ENCODE measurements at regions not wholly inside any gene's neighbourhood (a gene's known extent, or its start where the extent isn't known, plus 50 kb on each side); places are given as distances from the start of the nearest gene placed in this dataset.
"Not testable (repeated sequence)": the region's sequence is repeated elsewhere in the genome, so short reads cannot be mapped to it uniquely, and the experiment has no call there.

- H3K4me1 ChIP-seq (ENCODE audit: control extremely low read depth in 1 of 4, control insufficient read depth in 4 of 4, insufficient read depth in 4 of 4, low read length in 3 of 4); POLR2A ChIA-PET; H3K36me3 ChIP-seq (ENCODE audit: control insufficient read depth in 4 of 4, insufficient read depth in 4 of 4, low read length in 3 of 4); H3K27ac ChIP-seq (ENCODE audit: insufficient read depth in 1 of 2, low read depth in 1 of 2, low read length in 2 of 2, poor library complexity in 1 of 2, severe bottlenecking in 2 of 2); DNase-seq; H3K4me3 ChIP-seq (ENCODE audit: control insufficient read depth in 1 of 7, extremely low read depth in 1 of 7, insufficient read depth in 4 of 7, low read depth in 2 of 7, low read length in 6 of 7): not testable (repeated sequence)
- H3K9me3 ChIP-seq (ENCODE audit: control extremely low read depth in 1 of 5, control insufficient read depth in 4 of 5, insufficient read depth in 2 of 5, low read depth in 1 of 5, low read length in 4 of 5) = peaks cover 0 to 14% (median 5%) of the 10 kb centered on the region in 5 experiments
- CTCF ChIA-PET = interaction anchor here (1.1 kb wide), 1 partner anchor 476 kb away, joined by 3 read pairs; no protein-coding TSS in a partner anchor
- 63% methylated on average over 27 of the region's 60 CpGs for WGBS (ENCODE audit: insufficient coverage)
- H3K27me3 ChIP-seq (replicated peaks in 2 of 5; ENCODE audit: control insufficient read depth in 4 of 5, insufficient read depth in 5 of 5, low read length in 4 of 5) = peaks cover 2 to 62% (median 14%) of the 10 kb centered on the region in 5 experiments
These were observed 180.4 kb upstream of the ZNF184 start for GRCh38 chr6:27653143-27653825.

GRCh38 chr6:27651371-27651732, 178.4 kb upstream of the ZNF184 start:
- H3K9me3 ChIP-seq (ENCODE audit: control extremely low read depth in 1 of 5, control insufficient read depth in 4 of 5, insufficient read depth in 2 of 5, low read depth in 1 of 5, low read length in 4 of 5) = peaks cover 0 to 14% (median 5%) of the 10 kb centered on the region in 5 experiments
- H3K4me3 ChIP-seq (ENCODE audit: control insufficient read depth in 1 of 7, extremely low read depth in 1 of 7, insufficient read depth in 4 of 7, low read depth in 2 of 7, low read length in 6 of 7) = no peak overlapping the region
- no peak overlapping the region for H3K27ac ChIP-seq (ENCODE audit: insufficient read depth in 1 of 2, low read depth in 1 of 2, low read length in 2 of 2, poor library complexity in 1 of 2, severe bottlenecking in 2 of 2)
- ChIA-PET CTCF (no interaction called here), POLR2A (no interaction called here)
- WGBS (ENCODE audit: insufficient coverage) = 36% methylated on average over 5 of the region's 7 CpGs
- peaks cover 2 to 71% (median 12%) of the 10 kb centered on the region in 5 experiments for H3K27me3 ChIP-seq (replicated peaks in 2 of 5; ENCODE audit: control insufficient read depth in 4 of 5, insufficient read depth in 5 of 5, low read length in 4 of 5)
- H3K36me3 ChIP-seq (ENCODE audit: control insufficient read depth in 4 of 4, insufficient read depth in 4 of 4, low read length in 3 of 4) = no peaks in the 10 kb centered on the region
- DNase-seq = no peak
- H3K4me1 ChIP-seq (ENCODE audit: control extremely low read depth in 1 of 4, control insufficient read depth in 4 of 4, insufficient read depth in 4 of 4, low read length in 3 of 4) = peaks cover 0 to 5% (median 1%) of the 10 kb centered on the region in 4 experiments

GRCh38 chr6:27650620-27651370, 177.9 kb upstream of the ZNF184 start:
- WGBS (ENCODE audit: insufficient coverage) = 8% methylated on average over 16 of the region's 17 CpGs
- POLR2A ChIA-PET = no interaction called here
- DNase-seq = peak; percentile 77 to 80 (median 77)

GRCh38 chr6:27644528-27644927, 171.6 kb upstream of the ZNF184 start:
- Histone ChIP-seq H3K36me3 (ENCODE audit: control insufficient read depth in 4 of 4, insufficient read depth in 4 of 4, low read length in 3 of 4) (no peaks in the 10 kb centered on the region), H3K27me3 (replicated peaks in 2 of 5; ENCODE audit: control insufficient read depth in 4 of 5, insufficient read depth in 5 of 5, low read length in 4 of 5) (peaks cover 2 to 55% (median 5%) of the 10 kb centered on the region in 5 experiments), H3K9me3 (ENCODE audit: control extremely low read depth in 1 of 5, control insufficient read depth in 4 of 5, insufficient read depth in 2 of 5, low read depth in 1 of 5, low read length in 4 of 5) (peaks cover 0 to 6% (median 0%) of the 10 kb centered on the region in 5 experiments), H3K4me1 (ENCODE audit: control extremely low read depth in 1 of 4, control insufficient read depth in 4 of 4, insufficient read depth in 4 of 4, low read length in 3 of 4) (no peaks in the 10 kb centered on the region), H3K27ac (ENCODE audit: insufficient read depth in 1 of 2, low read depth in 1 of 2, low read length in 2 of 2, poor library complexity in 1 of 2, severe bottlenecking in 2 of 2) (no peak overlapping the region), H3K4me3 (ENCODE audit: control insufficient read depth in 1 of 7, extremely low read depth in 1 of 7, insufficient read depth in 4 of 7, low read depth in 2 of 7, low read length in 6 of 7) (no peak overlapping the region)
- ChIA-PET POLR2A (no interaction called here), CTCF (interaction anchor here (0.6 to 1.4 kb wide), 2 partner anchors 18 to 694 kb away, joined by 3 read pairs; no protein-coding TSS in a partner anchor)
- DNase-seq = no peak
- 79% methylated on average over 6 of the region's 6 CpGs for WGBS (ENCODE audit: insufficient coverage)

More at GRCh38 chr6:27650620-27651370, 177.9 kb upstream of the ZNF184 start:
- H3K4me1 ChIP-seq (ENCODE audit: control extremely low read depth in 1 of 4, control insufficient read depth in 4 of 4, insufficient read depth in 4 of 4, low read length in 3 of 4) = peaks cover 0 to 5% (median 1%) of the 10 kb centered on the region in 4 experiments
- peaks cover 5 to 72% (median 12%) of the 10 kb centered on the region in 5 experiments for H3K27me3 ChIP-seq (replicated peaks in 2 of 5; ENCODE audit: control insufficient read depth in 4 of 5, insufficient read depth in 5 of 5, low read length in 4 of 5)
- no peaks in the 10 kb centered on the region for H3K36me3 ChIP-seq (ENCODE audit: control insufficient read depth in 4 of 4, insufficient read depth in 4 of 4, low read length in 3 of 4)
- peaks cover 0 to 14% (median 5%) of the 10 kb centered on the region in 5 experiments for H3K9me3 ChIP-seq (ENCODE audit: control extremely low read depth in 1 of 5, control insufficient read depth in 4 of 5, insufficient read depth in 2 of 5, low read depth in 1 of 5, low read length in 4 of 5)
- H3K4me3 ChIP-seq (ENCODE audit: control insufficient read depth in 1 of 7, extremely low read depth in 1 of 7, insufficient read depth in 4 of 7, low read depth in 2 of 7, low read length in 6 of 7) = no peak overlapping the region
- no peak overlapping the region for H3K27ac ChIP-seq (ENCODE audit: insufficient read depth in 1 of 2, low read depth in 1 of 2, low read length in 2 of 2, poor library complexity in 1 of 2, severe bottlenecking in 2 of 2)
- CTCF ChIA-PET = no interaction called here

GRCh38 chr6:27642744-27643456, 170.0 kb upstream of the ZNF184 start:
- peaks cover 0 to 53% (median 2%) of the 10 kb centered on the region in 5 experiments for H3K27me3 ChIP-seq (replicated peaks in 2 of 5; ENCODE audit: control insufficient read depth in 4 of 5, insufficient read depth in 5 of 5, low read length in 4 of 5)
- WGBS (ENCODE audit: insufficient coverage) = 93% methylated on average over 6 of the region's 12 CpGs
- H3K4me3 ChIP-seq (ENCODE audit: control insufficient read depth in 1 of 7, extremely low read depth in 1 of 7, insufficient read depth in 4 of 7, low read depth in 2 of 7, low read length in 6 of 7) = no peak overlapping the region
- no peak overlapping the region for H3K27ac ChIP-seq (ENCODE audit: insufficient read depth in 1 of 2, low read depth in 1 of 2, low read length in 2 of 2, poor library complexity in 1 of 2, severe bottlenecking in 2 of 2)
- POLR2A ChIA-PET = no interaction called here
- no peaks in the 10 kb centered on the region for H3K4me1 ChIP-seq (ENCODE audit: control extremely low read depth in 1 of 4, control insufficient read depth in 4 of 4, insufficient read depth in 4 of 4, low read length in 3 of 4)
- H3K9me3 ChIP-seq (ENCODE audit: control extremely low read depth in 1 of 5, control insufficient read depth in 4 of 5, insufficient read depth in 2 of 5, low read depth in 1 of 5, low read length in 4 of 5) = peaks cover 0 to 6% (median 0%) of the 10 kb centered on the region in 5 experiments
- DNase-seq = no peak
- no peaks in the 10 kb centered on the region for H3K36me3 ChIP-seq (ENCODE audit: control insufficient read depth in 4 of 4, insufficient read depth in 4 of 4, low read length in 3 of 4)
- CTCF ChIA-PET = no interaction called here

GRCh38 chr6:27635886-27636285, 163.0 kb upstream of the ZNF184 start:
- POLR2A ChIA-PET; CTCF ChIA-PET; H3K27ac ChIP-seq (ENCODE audit: insufficient read depth in 1 of 2, low read depth in 1 of 2, low read length in 2 of 2, poor library complexity in 1 of 2, severe bottlenecking in 2 of 2); H3K36me3 ChIP-seq (ENCODE audit: control insufficient read depth in 4 of 4, insufficient read depth in 4 of 4, low read length in 3 of 4); DNase-seq; H3K4me3 ChIP-seq (ENCODE audit: control insufficient read depth in 1 of 7, extremely low read depth in 1 of 7, insufficient read depth in 4 of 7, low read depth in 2 of 7, low read length in 6 of 7); H3K4me1 ChIP-seq (ENCODE audit: control extremely low read depth in 1 of 4, control insufficient read depth in 4 of 4, insufficient read depth in 4 of 4, low read length in 3 of 4): not testable (repeated sequence)
- Histone ChIP-seq H3K27me3 (replicated peaks in 2 of 5; ENCODE audit: control insufficient read depth in 4 of 5, insufficient read depth in 5 of 5, low read length in 4 of 5) (peaks cover 12 to 61% (median 24%) of the 10 kb centered on the region in 5 experiments), H3K9me3 (ENCODE audit: control extremely low read depth in 1 of 5, control insufficient read depth in 4 of 5, insufficient read depth in 2 of 5, low read depth in 1 of 5, low read length in 4 of 5) (peaks cover 2 to 23% (median 6%) of the 10 kb centered on the region in 5 experiments)
- WGBS (ENCODE audit: insufficient coverage) = 90% methylated on average over 2 of the region's 4 CpGs

Measured in common myeloid progenitor, CD34-positive (primary cell).